Prostate gland (tissue), 2 donors: ENCODE measurements at regions not wholly inside any gene's neighbourhood (a gene's known extent, or its start where the extent isn't known, plus 50 kb on each side); places are given as distances from the start of the nearest gene placed in this dataset.

ENCODE experiments used
- CTCF ChIP-seq, 4 experiments: fragments of 200-600 bp in 2 of 4; fragments of 450-650 bp in 2 of 4; sonication (generic) in 2 of 4; IDR thresholded peaks; 1 replicate in 3 of 4; 2 replicates in 1 of 4; pipeline ENCODE4 v1.5.1; 2016 to 2019; ENCODE audit warnings: antibody characterized with exemption in 4 of 4, mild to moderate bottlenecking in 2 of 4, moderate library complexity in 2 of 4
- POLR2AphosphoS5 ChIP-seq: sonication (generic); formaldehyde crosslinking; IDR thresholded peaks from one replicate; pipeline ENCODE4 v1.6.1; 2017; ENCODE audit warnings: antibody characterized with exemption

GRCh38 chrY:12605426-12605825 is 95.6 kb upstream of the USP9Y start:
- TF ChIP-seq CTCF (IDR thresholded peaks at IDR 0.05) (no peak), POLR2AphosphoS5 (no peak)
